ENCODE measurements at regions not wholly inside any gene's neighbourhood (a gene's known extent, or its start where the extent isn't known, plus 50 kb on each side); places are given as distances from the start of the nearest gene placed in this dataset.
A peak's percentile ranks its signal among the peaks of the same experiment; 100 is the strongest.

GRCh38 chr19:13622766-13623715 lies 116.8 kb upstream of the CACNA1A start:
- H4K20me1 ChIP-seq (ENCODE audit: insufficient read depth, low read length), result no peaks in the 10 kb centered on the region
- TF ChIP-seq CTCF (conservative IDR thresholded peaks at IDR 0.05; ENCODE audit: low read length) (no peak), EZH2phosphoT487 (IDR thresholded peaks at IDR 0.05; ENCODE audit: borderline replicate concordance, low read depth, low read length) (no peak)
- no peak overlapping the region for H2AFZ ChIP-seq (ENCODE audit: low read length)
- H3K4me1 ChIP-seq (ENCODE audit: insufficient read depth, low read length, poor library complexity, severe bottlenecking), result no peaks in the 10 kb centered on the region
- BruUV-seq (replicated peaks), result no TSS peak
- no peak for DNase-seq (ENCODE audit: low spot score)
- no peaks in the 10 kb centered on the region for H3K9me2 ChIP-seq (ENCODE audit: insufficient read depth, low read length)
- CTCF ChIA-PET (ENCODE audit: unreplicated experiment), result no interaction called here
- POLR2A ChIA-PET, result no interaction called here
- H3K9me3 ChIP-seq (ENCODE audit: low read length), result no peaks in the 10 kb centered on the region
- H3K36me3 ChIP-seq (ENCODE audit: insufficient read depth, low read length), result no peaks in the 10 kb centered on the region
- H3K79me2 ChIP-seq (ENCODE audit: insufficient read depth, low read depth, low read length), result no peaks in the 10 kb centered on the region
- no peak overlapping the region for H3K4me2 ChIP-seq (ENCODE audit: low read length)
- no peak overlapping the region for H3K4me3 ChIP-seq (ENCODE audit: low read depth, low read length, poor library complexity, severe bottlenecking)
- no peak overlapping the region for H3K27ac ChIP-seq (ENCODE audit: low read depth, low read length, poor library complexity, severe bottlenecking)
- intact Hi-C loops (cut with micrococcal nuclease; ENCODE audit: unreplicated experiment), result no loop called here

- CTCF ChIA-PET (ENCODE audit: unreplicated experiment), result no interaction called here
- no peaks in the 10 kb centered on the region for H3K79me2 ChIP-seq (ENCODE audit: insufficient read depth, low read depth, low read length)
- TF ChIP-seq EZH2phosphoT487 (IDR thresholded peaks at IDR 0.05; ENCODE audit: borderline replicate concordance, low read depth, low read length) (no peak), CTCF (conservative IDR thresholded peaks at IDR 0.05; ENCODE audit: low read length) (no peak)
- no peak overlapping the region for H3K4me3 ChIP-seq (ENCODE audit: low read depth, low read length, poor library complexity, severe bottlenecking)
- BruUV-seq (replicated peaks), result no TSS peak
- H3K9me2 ChIP-seq (ENCODE audit: insufficient read depth, low read length), result no peaks in the 10 kb centered on the region
- H3K4me2 ChIP-seq (ENCODE audit: low read length), result no peak overlapping the region
- no peak overlapping the region for H3K27ac ChIP-seq (ENCODE audit: low read depth, low read length, poor library complexity, severe bottlenecking)
- no peaks in the 10 kb centered on the region for H4K20me1 ChIP-seq (ENCODE audit: insufficient read depth, low read length)
- no peaks in the 10 kb centered on the region for H3K36me3 ChIP-seq (ENCODE audit: insufficient read depth, low read length)
- H2AFZ ChIP-seq (ENCODE audit: low read length), result no peak overlapping the region
- POLR2A ChIA-PET, result no interaction called here
- no peaks in the 10 kb centered on the region for H3K9me3 ChIP-seq (ENCODE audit: low read length)
- no peaks in the 10 kb centered on the region for H3K4me1 ChIP-seq (ENCODE audit: insufficient read depth, low read length, poor library complexity, severe bottlenecking)
- peak; percentile 14 for DNase-seq (ENCODE audit: low spot score)
- intact Hi-C loops (cut with micrococcal nuclease; ENCODE audit: unreplicated experiment), result no loop called here
These were observed 115.1 kb upstream of the CACNA1A start for GRCh38 chr19:13621413-13621812.

GRCh38 chr19:13619203-13619632 lies 112.9 kb upstream of the CACNA1A start:
- Histone ChIP-seq H3K27ac (ENCODE audit: low read depth, low read length, poor library complexity, severe bottlenecking) (no peak overlapping the region), H4K20me1 (ENCODE audit: insufficient read depth, low read length) (no peaks in the 10 kb centered on the region), H3K4me2 (ENCODE audit: low read length) (no peak overlapping the region), H3K36me3 (ENCODE audit: insufficient read depth, low read length) (no peaks in the 10 kb centered on the region), H3K79me2 (ENCODE audit: insufficient read depth, low read depth, low read length) (no peaks in the 10 kb centered on the region), H3K9me3 (ENCODE audit: low read length) (no peaks in the 10 kb centered on the region), H3K4me3 (ENCODE audit: low read depth, low read length, poor library complexity, severe bottlenecking) (no peak overlapping the region), H3K4me1 (ENCODE audit: insufficient read depth, low read length, poor library complexity, severe bottlenecking) (no peaks in the 10 kb centered on the region), H2AFZ (ENCODE audit: low read length) (no peak overlapping the region), H3K9me2 (ENCODE audit: insufficient read depth, low read length) (no peaks in the 10 kb centered on the region)
- intact Hi-C loops (cut with micrococcal nuclease; ENCODE audit: unreplicated experiment), result no loop called here
- DNase-seq (ENCODE audit: low spot score), result no peak
- no peak for TF ChIP-seq EZH2phosphoT487 (IDR thresholded peaks at IDR 0.05; ENCODE audit: borderline replicate concordance, low read depth, low read length)
- no peak for TF ChIP-seq CTCF (conservative IDR thresholded peaks at IDR 0.05; ENCODE audit: low read length)
- BruUV-seq (replicated peaks), result no TSS peak
- CTCF ChIA-PET (ENCODE audit: unreplicated experiment), result no interaction called here
- POLR2A ChIA-PET, result no interaction called here
